NOMO-1 (cell line): ENCODE measurements at regions not wholly inside any gene's neighbourhood (a gene's known extent, or its start where the extent isn't known, plus 50 kb on each side); places are given as distances from the start of the nearest gene placed in this dataset.
"Not testable (repeated sequence)": the region's sequence is repeated elsewhere in the genome, so short reads cannot be mapped to it uniquely, and the experiment has no call there.

Experiments
- DNase-seq, 2 experiments: peaks; one replicate each; lab custom pipeline; 2025; ENCODE audit not compliant: unreplicated experiment in 2 of 2; lab: John Stamatoyannopoulos, UW

DNA sequence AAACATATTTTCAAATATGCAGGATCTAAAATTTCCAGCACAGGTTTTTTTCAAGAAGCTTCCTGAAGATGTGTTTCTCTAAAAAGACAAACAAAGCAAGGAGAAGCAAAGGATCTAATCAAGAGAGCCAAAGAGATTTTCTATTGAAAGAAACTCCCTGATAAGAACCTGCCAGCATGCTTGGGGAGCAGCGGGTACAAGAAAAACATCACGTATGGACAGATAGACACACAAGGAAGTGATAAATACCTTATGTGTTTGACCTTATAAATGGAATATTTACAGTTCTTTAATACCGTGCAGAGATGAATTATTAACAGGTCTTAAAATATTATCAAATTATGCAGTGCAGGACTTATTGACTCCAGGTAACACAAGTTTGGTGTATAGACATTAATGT lies 562.1 kb downstream of the DACH1 start:
- no peak for DNase-seq

DNA sequence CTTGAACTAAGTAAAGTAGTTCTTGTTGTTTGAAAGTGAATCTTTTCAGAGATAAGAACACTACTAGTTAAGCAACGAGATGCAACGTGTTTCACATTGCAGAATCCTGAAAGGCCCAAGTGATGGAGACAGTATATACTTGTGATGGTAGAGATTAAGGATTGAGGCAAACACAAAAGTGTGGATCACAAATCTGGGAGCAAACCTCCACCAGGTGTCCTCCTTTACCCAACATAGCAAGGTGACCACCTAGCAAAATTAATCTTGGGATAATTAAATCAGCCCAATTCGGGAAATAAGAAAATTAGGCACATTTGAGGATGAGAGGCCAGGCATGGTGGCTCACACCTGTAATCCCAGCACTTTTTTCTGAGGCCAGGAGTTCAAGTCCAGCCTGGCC lies 563.9 kb downstream of the DACH1 start:
- no peak for DNase-seq

DNA sequence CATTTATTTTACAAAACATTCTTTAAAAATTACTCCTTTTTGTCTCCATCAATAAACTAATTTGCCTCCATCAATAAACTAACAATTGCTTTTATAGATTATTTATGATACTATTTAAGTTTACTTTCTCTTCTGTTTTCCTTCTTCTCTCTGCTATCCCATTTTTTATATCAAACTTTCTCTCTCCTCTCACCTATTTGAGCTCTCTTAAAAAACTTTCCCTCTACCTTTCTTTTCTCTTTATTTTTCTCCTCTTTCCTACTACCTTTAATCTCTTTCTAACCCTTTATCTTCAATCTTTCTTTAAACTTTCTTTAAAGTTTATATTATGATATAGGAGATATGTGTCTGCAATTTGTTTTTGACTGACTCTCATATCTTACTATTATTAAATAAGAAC lies 566.4 kb downstream of the DACH1 start:
- no peak for DNase-seq

DNA sequence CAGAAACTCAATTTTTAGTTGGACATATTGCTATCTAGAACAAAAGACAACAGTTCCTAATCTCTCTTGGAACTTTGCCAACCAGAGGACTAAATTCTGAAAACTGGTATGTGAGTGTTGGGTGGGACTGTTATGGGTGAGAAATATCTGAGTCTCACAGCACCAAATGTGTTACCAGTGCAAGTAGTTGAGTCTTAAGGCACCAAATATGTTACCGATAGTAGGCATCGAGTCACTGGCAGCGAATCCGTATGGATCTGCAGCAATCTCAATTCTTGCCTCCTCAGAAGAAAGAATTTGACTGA lies 575.2 kb downstream of the DACH1 start:
- no peak for DNase-seq

DNA sequence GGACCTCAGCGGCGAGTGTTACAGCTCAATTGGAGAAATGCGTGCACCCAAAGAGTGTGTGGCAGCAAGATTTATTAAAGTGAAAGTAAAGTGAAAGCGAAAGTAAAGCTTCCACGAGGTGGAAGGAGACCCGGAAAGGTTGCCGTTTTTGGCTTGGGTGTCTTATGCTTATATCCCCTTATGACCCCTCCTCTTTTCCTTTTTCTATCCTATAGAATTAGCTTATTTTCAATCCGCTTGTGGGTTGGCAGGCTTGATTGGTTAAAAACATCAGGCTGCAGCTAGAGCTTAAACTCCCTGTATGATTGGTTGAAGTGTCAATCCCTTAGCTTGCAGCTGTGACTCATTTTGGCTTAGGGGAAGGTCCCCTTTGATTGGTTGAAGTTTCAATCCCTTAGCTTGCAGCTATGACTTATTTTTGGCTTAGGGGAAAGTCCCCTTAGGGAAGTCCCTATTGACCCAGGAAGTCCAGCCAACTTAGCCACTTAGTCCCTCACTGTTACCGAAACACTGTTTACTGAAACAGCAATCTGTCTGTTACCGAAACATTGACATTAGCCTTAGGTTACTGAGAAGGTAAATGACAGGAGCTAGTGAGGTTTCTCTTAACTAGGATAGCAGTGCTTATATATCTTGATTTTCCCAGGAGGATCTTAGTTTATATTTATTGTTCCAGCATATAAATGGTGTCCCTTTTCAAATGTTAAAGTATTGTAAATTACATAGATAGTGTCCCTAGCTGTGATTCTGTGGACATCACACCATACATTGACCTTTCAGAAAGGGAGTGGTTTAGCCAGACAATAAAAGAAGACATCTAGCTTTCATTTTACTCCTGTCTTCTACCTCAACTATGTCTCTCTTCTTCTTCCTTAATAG lies 575.8 kb downstream of the DACH1 start:
- peak; percentile 48 to 84 for DNase-seq

DNA sequence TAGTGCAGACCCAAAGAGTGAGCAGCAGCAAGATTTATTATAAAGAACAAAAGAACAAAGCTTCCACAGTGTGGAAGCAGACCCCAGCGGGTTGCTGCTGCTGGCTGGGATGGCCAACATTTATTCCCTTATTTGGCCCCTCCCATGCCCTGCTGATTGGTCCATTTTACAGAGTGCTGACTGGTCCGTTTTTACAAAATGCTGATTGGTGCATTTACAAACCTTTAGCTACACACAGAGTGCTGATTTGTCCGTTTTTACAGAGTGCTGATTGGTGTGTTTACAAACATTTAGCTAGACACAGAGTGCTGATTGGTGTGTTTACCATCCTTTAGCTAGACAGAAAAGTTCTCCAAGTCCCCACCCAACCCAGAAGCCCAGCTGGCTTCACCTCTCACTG lies 577.0 kb downstream of the DACH1 start:
- DNase-seq, result not testable (repeated sequence)

DNA sequence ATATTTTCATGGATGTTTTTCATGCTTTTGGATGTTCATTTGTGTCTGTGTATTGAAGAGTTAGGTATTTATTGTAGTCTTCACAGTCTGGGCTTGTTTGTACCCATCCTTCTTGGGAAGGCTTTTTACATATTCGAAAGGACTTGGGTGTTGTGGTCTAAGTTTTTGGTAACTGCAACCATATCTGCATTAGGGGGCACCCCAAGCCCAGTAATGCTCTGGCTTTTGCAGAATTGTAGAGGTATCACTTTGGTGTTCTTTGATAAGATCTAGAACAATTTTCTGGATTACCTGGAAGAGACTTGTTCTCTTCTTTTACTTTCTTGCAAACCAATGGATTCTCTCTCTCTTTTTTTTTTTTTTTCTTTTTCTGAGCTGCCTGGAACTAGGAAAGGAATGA lies 581.3 kb downstream of the DACH1 start:
- DNase-seq, result no peak

DNA sequence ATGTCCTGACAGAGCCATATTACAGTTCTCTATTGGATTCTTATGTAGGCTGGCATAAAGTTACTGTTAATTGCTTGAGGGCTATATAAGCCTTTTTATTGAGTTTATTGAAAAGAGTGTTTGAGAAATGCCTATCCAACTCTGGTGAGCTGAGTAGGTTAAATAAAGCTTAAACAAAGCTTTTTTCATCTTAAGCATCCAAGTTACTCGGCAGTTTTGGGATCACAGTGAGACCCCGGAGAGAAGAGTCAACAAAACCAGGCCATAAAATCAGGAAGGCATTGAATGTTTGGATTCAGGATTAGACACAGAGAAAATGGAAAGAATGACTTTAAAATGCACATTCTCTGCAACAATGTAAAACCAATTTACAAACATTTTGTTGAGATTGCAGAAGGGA lies 588.5 kb downstream of the DACH1 start:
- DNase-seq, result no peak

DNA sequence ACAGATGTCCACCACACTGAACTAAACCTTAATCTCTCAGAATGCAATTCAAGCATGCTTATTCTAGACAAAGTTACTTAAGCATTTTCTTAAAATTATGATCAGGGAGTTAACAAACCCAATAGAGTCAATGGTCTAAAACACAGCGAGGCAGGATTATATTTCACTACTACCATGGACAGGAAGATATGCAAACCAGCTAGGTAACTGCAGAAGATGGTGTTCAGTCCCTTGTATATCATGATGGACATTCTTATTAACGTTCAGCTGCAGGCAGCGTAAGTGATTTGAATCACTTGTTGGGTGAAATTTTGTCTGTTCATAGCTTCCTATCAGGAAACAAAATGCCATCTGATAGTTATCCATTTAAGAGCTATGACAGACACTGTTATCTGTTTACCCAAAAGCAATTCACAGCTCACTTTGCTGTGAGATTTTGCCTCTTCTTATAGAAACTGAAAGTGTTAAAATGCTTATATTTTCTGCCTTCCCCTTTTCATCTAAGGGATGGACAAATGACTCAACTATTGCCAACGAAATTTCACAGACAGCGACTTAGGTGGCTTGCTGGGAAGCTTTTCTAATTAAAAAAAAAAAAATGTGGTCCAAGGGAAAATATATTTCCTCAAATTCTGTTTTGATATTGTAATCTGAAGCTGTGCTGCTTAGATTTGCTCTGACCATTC lies 591.9 kb downstream of the DACH1 start:
- DNase-seq, result peak; percentile 28 to 74

DNA sequence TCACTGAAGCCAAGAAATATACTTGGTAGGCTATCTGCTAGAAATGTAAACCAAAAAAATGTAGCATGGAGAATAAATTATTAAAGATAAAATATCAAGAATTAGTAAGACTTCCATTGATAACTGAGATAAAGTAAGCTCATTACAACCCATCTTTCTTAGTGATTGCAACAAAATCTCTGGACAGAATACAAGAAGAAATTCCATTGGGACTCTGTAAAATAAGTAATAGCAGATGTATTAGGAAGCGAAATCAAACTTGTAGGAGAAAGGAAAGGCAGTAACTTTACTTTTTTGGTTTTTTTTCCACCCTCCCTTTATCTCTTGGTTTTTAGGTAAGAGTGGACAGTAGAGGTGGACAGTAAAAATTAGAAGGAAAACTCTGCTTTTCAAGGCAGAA lies 605.7 kb downstream of the DACH1 start:
- no peak for DNase-seq

DNA sequence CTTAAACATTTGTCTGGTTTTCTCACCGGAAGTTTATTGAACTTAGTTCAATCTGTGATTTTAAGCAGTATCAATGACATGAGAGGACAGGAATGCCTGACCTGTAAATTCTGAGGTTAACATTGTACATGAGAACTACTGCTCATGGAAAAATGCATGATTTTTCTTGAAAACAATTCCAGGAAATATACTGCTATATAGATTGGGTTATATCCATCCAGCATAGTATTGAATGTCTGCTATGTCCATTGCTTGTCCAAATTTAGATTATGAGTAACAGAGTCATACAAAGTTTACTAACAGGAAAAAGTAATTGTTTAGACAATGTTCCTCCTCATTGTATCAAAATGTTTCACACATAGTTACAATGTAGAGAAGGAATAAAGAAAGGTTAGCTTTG lies 606.8 kb downstream of the DACH1 start:
- no peak for DNase-seq

DNA sequence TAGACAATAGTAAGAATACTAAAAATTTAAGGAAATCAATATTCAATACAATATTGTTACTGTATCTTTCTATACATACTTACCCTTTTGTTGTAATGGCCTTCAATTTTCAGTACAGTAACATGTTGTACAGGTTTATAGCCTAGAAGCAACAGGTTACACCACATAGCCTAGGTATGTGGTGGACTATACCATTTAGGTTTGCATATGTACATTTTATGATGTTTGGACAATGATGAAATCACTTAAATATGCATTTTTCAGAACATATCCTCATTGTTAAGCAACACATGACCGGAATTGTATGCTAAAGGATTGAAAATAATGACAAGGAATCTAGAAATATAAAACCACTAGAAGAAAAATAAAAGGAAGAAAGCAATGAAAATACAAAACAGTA lies 611.4 kb downstream of the DACH1 start:
- no peak for DNase-seq

DNA sequence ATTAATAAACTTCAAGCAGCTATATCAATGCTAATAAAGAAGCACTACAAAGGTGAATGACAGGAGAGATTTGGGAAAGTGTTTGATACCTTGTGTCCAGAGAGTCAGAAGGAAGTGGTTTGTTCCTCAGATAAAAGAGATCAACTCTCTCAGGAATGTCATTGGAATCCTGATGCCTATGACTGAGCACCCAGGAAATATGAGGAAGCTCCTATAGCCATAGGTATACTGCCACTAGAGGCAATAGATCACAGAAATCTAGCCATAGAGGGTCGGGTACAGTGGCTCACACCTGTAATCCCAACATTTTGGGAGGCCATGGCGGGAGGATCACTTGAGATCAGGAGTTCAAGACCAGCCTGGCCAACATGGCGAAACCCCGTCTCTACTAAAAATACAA lies 612.6 kb downstream of the DACH1 start:
- DNase-seq, result no peak

DNA sequence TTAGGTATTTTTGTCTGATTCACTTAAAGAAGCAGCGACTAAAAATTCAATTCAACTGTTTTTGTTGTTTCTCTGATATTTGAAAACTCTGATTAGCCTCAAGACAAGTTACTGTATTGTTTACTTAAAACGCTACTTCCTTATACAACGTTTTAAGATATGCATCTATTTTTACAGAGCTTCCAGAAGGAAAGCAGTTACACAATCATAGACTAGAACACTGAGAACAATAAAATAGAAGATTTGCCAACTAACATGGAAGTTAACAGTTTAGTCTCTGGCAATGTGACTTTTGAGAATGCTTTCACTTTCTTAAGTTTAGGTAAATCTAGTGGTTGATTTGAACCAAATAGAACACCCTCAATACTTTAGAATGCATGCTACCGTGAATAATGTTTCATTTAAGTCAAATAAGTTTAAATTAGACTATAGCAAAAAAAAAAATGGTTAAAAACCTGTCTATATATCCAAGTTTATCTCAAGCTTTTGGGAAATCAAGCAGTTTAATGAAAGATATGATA lies 614.8 kb downstream of the DACH1 start:
- peak in 1 of 2 experiments; percentile 5 for DNase-seq

DNA sequence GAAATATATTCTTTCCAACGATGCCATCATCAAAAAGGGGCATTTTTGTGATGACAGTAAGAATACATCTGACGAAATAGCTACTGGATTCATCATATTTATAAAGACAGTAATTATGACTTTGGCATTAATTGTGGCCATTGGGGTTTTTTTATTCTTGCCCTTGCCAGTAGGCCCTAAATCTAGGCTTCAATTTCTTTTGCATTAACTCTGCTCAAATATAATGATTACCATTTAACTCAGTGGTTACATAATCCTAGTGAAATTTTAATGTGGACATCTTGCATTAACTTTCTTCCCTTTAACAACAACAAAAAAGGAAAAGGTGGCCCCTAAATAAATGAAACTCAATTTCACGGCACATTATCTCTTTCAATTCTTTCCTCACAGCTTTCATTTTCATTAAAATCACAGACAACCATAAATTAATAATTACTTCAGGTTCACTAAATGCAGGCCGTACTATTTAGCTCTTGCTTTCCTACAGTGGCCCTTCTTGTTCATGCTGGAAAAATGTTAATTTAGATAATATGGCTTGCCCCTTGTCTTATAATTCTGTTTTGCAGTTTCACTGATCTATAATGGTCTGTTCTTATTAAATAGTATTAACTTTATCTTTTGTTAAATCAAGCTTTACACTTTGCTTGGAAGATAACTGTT lies 615.6 kb downstream of the DACH1 start:
- no peak for DNase-seq

DNA sequence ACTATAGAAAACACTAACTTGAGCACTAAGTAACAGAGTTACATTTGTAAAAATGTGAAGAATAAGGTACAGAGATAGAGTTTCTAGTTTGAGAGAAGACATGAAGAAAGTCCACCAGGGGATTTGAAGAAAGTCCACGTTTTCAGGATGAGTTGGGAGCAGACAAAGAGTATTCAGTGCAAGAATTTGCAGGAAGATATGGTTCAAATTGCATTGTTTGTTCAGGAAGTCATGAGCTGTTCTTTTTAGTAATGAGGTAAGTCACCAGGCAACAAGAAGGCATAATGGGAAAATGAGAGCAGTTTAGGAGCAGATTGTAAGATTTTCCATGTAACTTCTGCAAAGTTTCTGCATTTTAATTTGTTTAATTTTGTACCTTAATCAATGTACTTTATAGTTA lies 618.0 kb downstream of the DACH1 start:
- DNase-seq, result no peak

DNA sequence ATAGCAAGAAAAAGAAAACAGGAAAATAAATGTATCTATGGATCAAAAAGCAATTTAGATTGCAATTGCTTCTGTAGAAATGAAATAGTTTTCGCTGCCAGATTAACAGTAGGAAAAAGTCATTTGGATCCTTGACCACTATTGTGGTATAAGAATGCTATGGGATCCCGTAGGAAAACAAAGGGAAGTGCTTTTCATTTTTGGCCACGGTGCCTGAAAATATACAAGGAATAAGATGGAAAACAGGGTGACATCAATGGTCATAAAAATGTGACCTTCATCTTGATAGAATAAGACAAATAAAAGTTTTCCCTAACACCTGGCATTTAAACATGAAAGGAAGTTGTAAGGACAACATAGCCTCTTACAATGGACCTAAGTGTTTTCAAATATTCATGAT lies 622.8 kb downstream of the DACH1 start:
- DNase-seq, result no peak

DNA sequence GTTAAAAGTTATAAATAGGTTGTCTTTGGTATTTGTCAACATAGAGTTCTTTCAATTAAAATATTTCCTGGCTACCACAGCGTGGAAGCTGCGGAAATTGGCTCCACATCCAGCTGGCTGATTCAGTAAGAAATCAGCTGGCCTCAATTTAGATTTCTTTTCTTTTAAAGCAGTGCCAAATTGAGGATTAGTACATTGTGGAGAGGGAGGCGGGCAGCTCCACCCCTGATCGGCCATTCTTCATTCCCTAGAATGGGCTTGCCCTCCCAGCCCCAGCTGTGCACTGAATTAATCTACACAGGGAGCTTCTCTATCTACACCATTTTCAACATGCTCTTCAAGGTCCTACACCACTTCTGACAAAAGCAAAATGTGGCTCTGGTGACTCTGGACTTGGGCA lies 624.8 kb downstream of the DACH1 start:
- DNase-seq, result no peak

DNA sequence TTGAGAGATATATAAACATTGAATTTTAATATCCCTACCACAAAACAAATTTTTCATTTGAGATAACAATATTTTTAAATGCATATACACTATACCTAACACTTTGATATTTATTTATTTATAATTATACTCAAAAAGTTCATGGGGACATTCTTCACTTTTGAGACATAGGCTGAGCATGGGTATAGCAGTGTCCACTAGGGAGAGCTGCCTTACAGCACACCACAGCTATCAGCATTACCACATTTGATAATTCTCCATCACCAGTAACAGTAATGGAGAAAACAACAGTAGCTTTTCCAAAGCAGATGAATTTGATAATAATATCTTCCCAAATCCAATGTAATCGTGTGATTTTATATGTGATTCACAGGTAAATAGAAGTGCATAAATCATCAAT lies 626.1 kb downstream of the DACH1 start:
- DNase-seq, result no peak

DNA sequence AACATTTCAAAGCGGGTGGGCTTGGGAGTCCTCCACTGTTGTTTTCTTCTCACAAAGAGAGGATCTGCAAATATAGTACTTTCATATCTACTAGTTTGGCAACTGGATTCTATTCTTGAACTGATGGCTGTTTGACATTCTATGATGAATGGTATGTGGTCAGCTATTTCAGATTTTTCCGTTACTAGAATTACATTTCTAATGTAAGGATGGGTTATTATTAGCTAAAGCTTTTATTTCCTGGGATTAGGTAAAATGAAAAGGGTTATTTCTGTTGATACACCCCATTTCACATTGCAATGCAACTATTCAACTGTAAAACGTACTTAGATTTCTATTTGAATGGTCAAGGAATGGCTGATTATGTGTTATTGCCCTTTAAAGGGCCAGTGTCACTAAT lies 629.7 kb downstream of the DACH1 start:
- no peak for DNase-seq

DNA sequence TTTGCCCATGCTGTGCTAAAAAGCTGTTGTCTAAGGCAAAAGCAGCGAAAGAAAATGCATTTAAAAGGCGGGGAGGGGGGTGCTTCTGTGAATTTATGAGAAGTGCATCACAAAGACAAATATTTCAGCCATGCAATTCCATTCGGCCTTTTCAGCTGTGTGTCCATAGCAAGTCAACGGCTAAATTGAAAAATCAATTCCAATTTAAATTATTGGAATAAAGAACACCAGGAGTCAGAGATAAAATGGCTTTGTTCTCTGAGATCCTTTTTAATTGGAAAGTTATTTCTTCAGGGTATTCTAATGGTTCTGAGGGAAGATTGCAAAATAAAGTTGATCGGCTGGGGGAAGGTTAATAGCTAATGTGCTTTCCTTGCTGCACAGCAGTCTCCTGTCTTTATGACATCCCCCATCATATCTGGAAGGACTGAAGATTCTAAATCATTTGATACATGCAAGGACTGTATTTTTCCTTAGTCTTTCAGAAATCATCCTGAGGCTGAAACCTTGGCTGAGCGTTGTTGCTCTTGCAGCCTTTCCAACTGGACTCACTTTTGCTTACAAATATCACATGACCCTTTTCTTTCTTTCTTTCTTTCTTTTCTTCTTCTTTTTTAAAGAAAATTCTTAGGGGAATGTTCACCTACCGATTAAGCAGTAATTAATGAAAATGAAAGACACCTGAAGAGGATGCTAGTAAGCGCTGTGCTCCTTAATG lies 647.1 kb downstream of the DACH1 start:
- no peak for DNase-seq
